Tibial nerve (tissue), 4 donors: ENCODE measurements at regions not wholly inside any gene's neighbourhood (a gene's known extent, or its start where the extent isn't known, plus 50 kb on each side); places are given as distances from the start of the nearest gene placed in this dataset.

Experiments
- DNase-seq, 2 donors: peaks; one replicate each; pipeline ENCODE4 v3.0.0-alpha.2; 2019; ENCODE audit warnings: low spot score in 2 of 2
- H3K27ac ChIP-seq, 4 donors: fragments of 200-600 bp; sonication (generic) in 3 of 4; one replicate each; pipeline ENCODE4 v1.5.1; 2017 to 2019; ENCODE audit warnings: mild to moderate bottlenecking in 1 of 4
- H3K27me3 ChIP-seq, 2 donors: fragments of 200-600 bp; sonication (generic) in 1 of 2; one replicate each; pipeline versions ENCODE4 v1.5.1 to v1.6.0; 2017 to 2019
- H3K36me3 ChIP-seq, 3 donors: fragments of 200-600 bp; sonication (generic); one replicate each; pipeline ENCODE4 v1.5.1; 2018 to 2019
- H3K4me1 ChIP-seq, 4 donors: fragments of 200-600 bp; sonication (generic) in 3 of 4; one replicate each; pipeline ENCODE4 v1.5.1; 2017 to 2019
- H3K4me3 ChIP-seq, 4 donors: fragments of 200-600 bp; sonication (generic) in 3 of 4; one replicate each; pipeline ENCODE4 v1.5.1; 2017 to 2019; ENCODE audit warnings: mild to moderate bottlenecking in 1 of 4, moderate library complexity in 1 of 4
- H3K9me3 ChIP-seq, 4 donors: fragments of 200-600 bp; sonication (generic) in 3 of 4; one replicate each; pipeline ENCODE4 v1.5.1; 2017 to 2019
- EP300 ChIP-seq, 2 donors: sonication (generic); formaldehyde crosslinking; IDR thresholded peaks; one replicate each; pipeline ENCODE4 v1.6.1; 2017; ENCODE audit warnings: antibody characterized with exemption in 2 of 2, mild to moderate bottlenecking in 1 of 2
- POLR2A ChIP-seq, 2 donors: fragments of 450-650 bp; IDR thresholded peaks; one replicate each; pipeline ENCODE4 v1.6.1; 2017; ENCODE audit warnings: antibody characterized with exemption in 2 of 2, mild to moderate bottlenecking in 2 of 2, moderate library complexity in 2 of 2
- WGBS, 2 donors: methylation state at CpG; one replicate each; pipeline ENCODE4 v1.1.5; 2018; 5-methylcytosine and 5-hydroxymethylcytosine counted together
- TF ChIP-seq, protein P1 (sequence below), 5 experiments: fragments of 200-600 bp in 3 of 5; fragments of 450-650 bp in 2 of 5; sonication (generic) in 3 of 5; IDR thresholded peaks; one replicate each; pipeline ENCODE4 v1.5.1; 2016 to 2019; ENCODE audit warnings: antibody characterized with exemption in 5 of 5, mild to moderate bottlenecking in 3 of 5, moderate library complexity in 2 of 5

DNA sequence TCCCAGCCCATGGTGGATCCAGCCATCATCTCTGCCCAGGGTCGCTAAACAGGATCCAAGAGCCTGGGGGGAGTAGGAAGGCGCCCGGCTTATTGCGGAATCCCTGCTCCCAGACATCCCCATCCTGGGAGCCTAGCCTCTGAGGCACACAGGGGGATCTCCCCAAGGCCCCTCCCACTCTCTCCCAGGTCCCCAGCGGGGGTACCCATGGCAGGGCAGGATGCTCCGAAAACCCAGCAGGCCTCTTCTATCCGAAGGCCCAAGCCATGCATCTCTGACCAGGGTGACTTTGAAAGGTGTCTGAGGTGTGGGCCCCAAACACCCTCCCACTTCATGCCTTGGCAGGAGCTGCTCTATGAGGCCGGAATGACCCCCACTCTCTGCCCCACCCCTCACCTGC lies 81.7 kb upstream of the RUFY1 start:
- no peak for DNase-seq
- Histone ChIP-seq H3K27me3 (no peaks in the 10 kb centered on the region), H3K4me1 (no peaks in the 10 kb centered on the region), H3K27ac (no peak overlapping the region), H3K36me3 (no peaks in the 10 kb centered on the region), H3K4me3 (no peak overlapping the region), H3K9me3 (peaks cover 0 to 26% (median 0%) of the 10 kb centered on the region in 4 donors)
- 72 to 80% methylated on average over 6 of the region's 8 CpGs for WGBS, 2 donors
- TF ChIP-seq EP300 (IDR thresholded peaks at IDR 0.05) (no peak), POLR2A (IDR thresholded peaks at IDR 0.05) (no peak)
- TF ChIP-seq, protein P1, sequence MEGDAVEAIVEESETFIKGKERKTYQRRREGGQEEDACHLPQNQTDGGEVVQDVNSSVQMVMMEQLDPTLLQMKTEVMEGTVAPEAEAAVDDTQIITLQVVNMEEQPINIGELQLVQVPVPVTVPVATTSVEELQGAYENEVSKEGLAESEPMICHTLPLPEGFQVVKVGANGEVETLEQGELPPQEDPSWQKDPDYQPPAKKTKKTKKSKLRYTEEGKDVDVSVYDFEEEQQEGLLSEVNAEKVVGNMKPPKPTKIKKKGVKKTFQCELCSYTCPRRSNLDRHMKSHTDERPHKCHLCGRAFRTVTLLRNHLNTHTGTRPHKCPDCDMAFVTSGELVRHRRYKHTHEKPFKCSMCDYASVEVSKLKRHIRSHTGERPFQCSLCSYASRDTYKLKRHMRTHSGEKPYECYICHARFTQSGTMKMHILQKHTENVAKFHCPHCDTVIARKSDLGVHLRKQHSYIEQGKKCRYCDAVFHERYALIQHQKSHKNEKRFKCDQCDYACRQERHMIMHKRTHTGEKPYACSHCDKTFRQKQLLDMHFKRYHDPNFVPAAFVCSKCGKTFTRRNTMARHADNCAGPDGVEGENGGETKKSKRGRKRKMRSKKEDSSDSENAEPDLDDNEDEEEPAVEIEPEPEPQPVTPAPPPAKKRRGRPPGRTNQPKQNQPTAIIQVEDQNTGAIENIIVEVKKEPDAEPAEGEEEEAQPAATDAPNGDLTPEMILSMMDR (IDR thresholded peaks at IDR 0.05): no peak

DNA sequence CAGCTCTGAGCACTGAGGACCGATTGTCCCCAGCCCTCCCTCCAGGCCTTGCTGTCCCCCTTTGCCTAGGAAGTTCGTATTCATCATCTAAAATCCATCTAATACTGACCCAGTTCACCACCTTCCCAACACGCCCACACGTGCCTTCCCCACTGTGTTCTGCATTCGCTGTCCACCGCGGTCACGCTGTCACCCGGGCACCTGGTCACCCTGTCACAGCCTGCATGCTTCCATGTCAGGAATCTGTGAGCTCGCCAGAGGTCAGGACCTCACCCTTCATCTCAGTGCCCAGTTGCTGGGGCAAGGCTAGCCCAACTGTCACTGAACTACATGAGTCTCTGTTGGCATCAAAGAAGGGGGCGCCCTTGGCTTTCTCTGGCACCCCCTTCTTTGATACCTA lies 82.9 kb upstream of the RUFY1 start:
- 94 to 96% methylated on average over 11 of the region's 11 CpGs for WGBS, 2 donors

DNA sequence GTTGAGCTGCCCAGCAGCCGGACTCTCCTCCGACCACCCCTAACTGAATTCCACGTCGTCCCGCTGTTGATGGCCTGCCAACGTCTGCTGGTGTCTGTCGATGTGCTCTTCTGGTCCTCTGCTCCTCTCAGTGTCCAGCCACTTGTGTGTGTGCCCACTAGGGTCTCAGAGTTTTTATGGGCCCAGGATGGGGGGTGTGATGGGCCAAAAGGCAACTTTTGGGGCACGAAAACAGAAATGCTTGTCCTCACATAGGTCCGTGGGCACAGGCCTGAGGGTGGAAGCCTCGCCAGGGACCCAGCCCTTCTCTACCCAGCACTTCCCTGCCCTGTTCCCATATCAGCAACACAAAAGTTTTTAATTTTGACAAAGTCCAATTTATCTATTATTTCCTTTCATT lies 85.7 kb upstream of the RUFY1 start:
- no peaks in the 10 kb centered on the region for H3K27me3 ChIP-seq
- H3K36me3 ChIP-seq: no peaks in the 10 kb centered on the region
- H3K27ac ChIP-seq: no peak overlapping the region
- DNase-seq: no peak
- no peaks in the 10 kb centered on the region for H3K4me1 ChIP-seq
- TF ChIP-seq POLR2A (IDR thresholded peaks at IDR 0.05): no peak
- TF ChIP-seq, protein P1 (IDR thresholded peaks at IDR 0.05): no peak
- TF ChIP-seq EP300 (IDR thresholded peaks at IDR 0.05): no peak
- no peak overlapping the region for H3K4me3 ChIP-seq
- peaks cover 0 to 30% (median 0%) of the 10 kb centered on the region in 4 donors for H3K9me3 ChIP-seq
- WGBS, 2 donors: 92 to 93% methylated on average over 10 of the region's 10 CpGs

More for the DNA sequence above, 82.9 kb upstream of the RUFY1 start:
- TF ChIP-seq, protein P1 (IDR thresholded peaks at IDR 0.05): no peak
- TF ChIP-seq POLR2A (IDR thresholded peaks at IDR 0.05): no peak
- no peak for TF ChIP-seq EP300 (IDR thresholded peaks at IDR 0.05)
- no peak for DNase-seq
- Histone ChIP-seq H3K9me3 (peaks cover 0 to 30% (median 0%) of the 10 kb centered on the region in 4 donors), H3K27ac (no peak overlapping the region), H3K27me3 (no peaks in the 10 kb centered on the region), H3K4me1 (no peaks in the 10 kb centered on the region), H3K4me3 (no peak overlapping the region), H3K36me3 (no peaks in the 10 kb centered on the region)

DNA sequence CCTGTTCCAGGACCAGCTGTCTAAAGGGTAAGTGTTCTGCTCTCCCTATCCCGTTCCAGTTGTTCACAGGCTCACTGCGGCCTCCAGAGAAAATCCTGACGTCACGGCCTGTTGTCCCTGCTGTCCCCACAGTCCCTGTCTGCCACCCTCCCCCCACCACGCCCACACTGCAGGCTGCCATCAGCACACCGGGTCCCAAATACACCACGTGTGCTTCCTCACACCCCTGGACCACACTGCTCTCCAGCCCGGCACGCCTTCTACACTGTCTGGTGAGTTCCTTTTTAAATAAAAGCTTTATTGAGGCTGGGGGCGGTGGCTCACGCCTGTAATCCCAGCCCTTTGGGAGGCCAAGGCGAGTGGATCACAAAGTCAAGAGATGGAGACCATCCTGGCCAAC lies 88.3 kb upstream of the RUFY1 start:
- no peak for DNase-seq
- Histone ChIP-seq H3K27ac (no peak overlapping the region), H3K36me3 (no peaks in the 10 kb centered on the region), H3K9me3 (peaks cover 0 to 27% (median 0%) of the 10 kb centered on the region in 4 donors), H3K4me3 (no peak overlapping the region), H3K4me1 (no peaks in the 10 kb centered on the region), H3K27me3 (no peaks in the 10 kb centered on the region)
- TF ChIP-seq, protein P1 (IDR thresholded peaks at IDR 0.05): no peak
- no peak for TF ChIP-seq POLR2A (IDR thresholded peaks at IDR 0.05)
- TF ChIP-seq EP300 (IDR thresholded peaks at IDR 0.05): no peak
- WGBS, 2 donors: 73 to 78% methylated on average over 12 of the region's 12 CpGs

DNA sequence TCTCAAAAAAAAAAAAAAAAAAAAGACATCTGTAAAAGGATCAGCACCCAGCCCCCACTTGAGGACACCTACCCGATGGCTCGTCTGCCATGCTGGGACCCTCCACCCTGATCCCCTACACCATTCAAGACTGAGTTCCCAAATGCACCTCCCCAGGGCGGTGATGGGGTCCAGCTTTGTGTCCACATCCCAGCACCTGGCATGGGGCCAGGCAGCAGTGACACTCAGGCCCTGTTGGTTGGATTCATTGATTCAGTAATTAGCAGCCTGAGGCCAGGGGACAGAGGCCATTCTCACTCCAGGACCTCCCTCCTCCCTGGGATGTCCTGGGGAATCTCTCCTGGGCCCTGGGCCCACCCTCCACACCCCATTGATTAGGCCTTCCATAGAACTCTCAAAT lies 88.8 kb upstream of the RUFY1 start:
- TF ChIP-seq POLR2A (IDR thresholded peaks at IDR 0.05) (no peak), EP300 (IDR thresholded peaks at IDR 0.05) (no peak)
- TF ChIP-seq, protein P1 (IDR thresholded peaks at IDR 0.05): no peak
- H3K9me3 ChIP-seq: peaks cover 0 to 25% (median 0%) of the 10 kb centered on the region in 4 donors
- no peaks in the 10 kb centered on the region for H3K36me3 ChIP-seq
- no peaks in the 10 kb centered on the region for H3K4me1 ChIP-seq
- H3K27ac ChIP-seq: no peak overlapping the region
- no peak overlapping the region for H3K4me3 ChIP-seq
- H3K27me3 ChIP-seq: no peaks in the 10 kb centered on the region
- no peak for DNase-seq
- WGBS, 2 donors: 65 to 88% methylated on average over 3 of the region's 3 CpGs
